ENCODE measurements at regions not wholly inside any gene's neighbourhood (a gene's known extent, or its start where the extent isn't known, plus 50 kb on each side); places are given as distances from the start of the nearest gene placed in this dataset.

DNA sequence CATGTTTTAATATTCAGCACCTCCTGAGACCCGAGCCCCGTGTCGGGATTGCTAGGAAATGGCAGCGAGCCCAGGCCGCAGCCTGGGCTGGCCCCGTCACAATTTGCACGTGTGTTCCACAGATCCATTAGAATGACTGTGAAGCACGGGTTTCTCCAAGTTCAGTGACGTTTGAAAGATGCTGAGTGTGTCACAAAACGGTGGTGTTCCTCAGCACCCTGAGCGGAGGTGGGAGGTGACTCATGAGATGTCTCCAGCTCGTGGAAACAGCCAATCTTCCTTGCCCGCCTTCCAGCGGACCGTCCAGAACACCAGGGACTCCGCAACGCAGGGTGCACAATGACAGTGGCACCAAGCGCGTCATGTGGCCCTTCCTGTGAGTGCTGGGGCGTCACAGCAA lies 412.8 kb downstream of the IRX2 start:
- 77% methylated on average over 19 of the region's 20 CpGs for WGBS
- Histone ChIP-seq H3K4me3 (no peak overlapping the region), H3K9me3 (no peaks in the 10 kb centered on the region), H3K4me1 (no peaks in the 10 kb centered on the region), H3K27ac (no peak overlapping the region), H3K36me3 (no peaks in the 10 kb centered on the region), H3K27me3 (no peaks in the 10 kb centered on the region)
- DNase-seq (ENCODE audit: low spot score in 2 of 2) = no peak
- no peak for TF ChIP-seq POLR2AphosphoS5 (IDR thresholded peaks at IDR 0.05)
- TF ChIP-seq, protein P1, sequence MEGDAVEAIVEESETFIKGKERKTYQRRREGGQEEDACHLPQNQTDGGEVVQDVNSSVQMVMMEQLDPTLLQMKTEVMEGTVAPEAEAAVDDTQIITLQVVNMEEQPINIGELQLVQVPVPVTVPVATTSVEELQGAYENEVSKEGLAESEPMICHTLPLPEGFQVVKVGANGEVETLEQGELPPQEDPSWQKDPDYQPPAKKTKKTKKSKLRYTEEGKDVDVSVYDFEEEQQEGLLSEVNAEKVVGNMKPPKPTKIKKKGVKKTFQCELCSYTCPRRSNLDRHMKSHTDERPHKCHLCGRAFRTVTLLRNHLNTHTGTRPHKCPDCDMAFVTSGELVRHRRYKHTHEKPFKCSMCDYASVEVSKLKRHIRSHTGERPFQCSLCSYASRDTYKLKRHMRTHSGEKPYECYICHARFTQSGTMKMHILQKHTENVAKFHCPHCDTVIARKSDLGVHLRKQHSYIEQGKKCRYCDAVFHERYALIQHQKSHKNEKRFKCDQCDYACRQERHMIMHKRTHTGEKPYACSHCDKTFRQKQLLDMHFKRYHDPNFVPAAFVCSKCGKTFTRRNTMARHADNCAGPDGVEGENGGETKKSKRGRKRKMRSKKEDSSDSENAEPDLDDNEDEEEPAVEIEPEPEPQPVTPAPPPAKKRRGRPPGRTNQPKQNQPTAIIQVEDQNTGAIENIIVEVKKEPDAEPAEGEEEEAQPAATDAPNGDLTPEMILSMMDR (IDR thresholded peaks at IDR 0.05) = no peak
- TF ChIP-seq EP300 (IDR thresholded peaks at IDR 0.05) = no peak
- TF ChIP-seq POLR2A (IDR thresholded peaks at IDR 0.05) = no peak

DNA sequence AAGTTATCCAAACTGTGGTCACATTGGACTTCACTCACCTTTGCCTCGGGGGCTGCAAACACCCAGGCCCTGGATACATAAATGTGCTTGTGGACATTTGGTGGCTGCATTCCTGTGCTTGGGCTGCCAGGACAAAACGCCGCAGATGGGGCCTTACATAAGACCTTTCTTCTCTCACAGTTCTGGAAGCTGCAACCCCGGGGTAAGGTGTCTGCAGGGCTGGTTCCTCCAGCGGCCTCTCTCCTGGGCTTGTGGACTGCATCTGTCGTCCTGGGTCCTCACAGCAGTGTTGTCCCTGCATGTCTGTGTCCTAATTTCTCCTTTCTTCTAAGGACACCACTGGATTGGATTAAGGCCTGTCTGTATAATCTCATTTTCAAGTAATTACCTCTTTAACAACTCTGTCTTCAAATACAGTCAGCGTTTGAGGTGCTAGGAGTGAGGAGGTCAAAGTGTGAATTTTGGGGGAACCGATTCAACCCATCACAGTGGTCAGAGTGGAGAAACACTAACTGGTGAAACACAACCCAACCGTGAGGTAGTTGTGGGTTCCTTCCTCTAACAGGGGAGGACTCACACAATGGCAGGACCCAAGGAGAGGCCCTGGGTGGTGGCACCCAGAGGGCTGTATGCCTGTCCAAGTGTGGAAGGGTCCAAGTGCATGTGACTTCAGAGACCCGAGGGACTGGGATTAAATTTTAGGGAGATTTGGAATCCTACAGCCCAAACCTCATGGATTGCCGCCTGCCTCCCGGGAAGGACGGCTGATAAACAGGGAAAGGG lies 415.6 kb downstream of the IRX2 start:
- Histone ChIP-seq H3K36me3 (no peaks in the 10 kb centered on the region), H3K4me1 (no peaks in the 10 kb centered on the region), H3K27ac (no peak overlapping the region), H3K9me3 (no peaks in the 10 kb centered on the region), H3K27me3 (no peaks in the 10 kb centered on the region), H3K4me3 (no peak overlapping the region)
- 93% methylated on average over 11 of the region's 13 CpGs for WGBS
- DNase-seq (ENCODE audit: low spot score in 2 of 2) = no peak
- no peak for TF ChIP-seq POLR2AphosphoS5 (IDR thresholded peaks at IDR 0.05)
- TF ChIP-seq POLR2A (IDR thresholded peaks at IDR 0.05) = no peak
- TF ChIP-seq EP300 (IDR thresholded peaks at IDR 0.05) = no peak
- TF ChIP-seq, protein P1 (IDR thresholded peaks at IDR 0.05) = no peak

DNA sequence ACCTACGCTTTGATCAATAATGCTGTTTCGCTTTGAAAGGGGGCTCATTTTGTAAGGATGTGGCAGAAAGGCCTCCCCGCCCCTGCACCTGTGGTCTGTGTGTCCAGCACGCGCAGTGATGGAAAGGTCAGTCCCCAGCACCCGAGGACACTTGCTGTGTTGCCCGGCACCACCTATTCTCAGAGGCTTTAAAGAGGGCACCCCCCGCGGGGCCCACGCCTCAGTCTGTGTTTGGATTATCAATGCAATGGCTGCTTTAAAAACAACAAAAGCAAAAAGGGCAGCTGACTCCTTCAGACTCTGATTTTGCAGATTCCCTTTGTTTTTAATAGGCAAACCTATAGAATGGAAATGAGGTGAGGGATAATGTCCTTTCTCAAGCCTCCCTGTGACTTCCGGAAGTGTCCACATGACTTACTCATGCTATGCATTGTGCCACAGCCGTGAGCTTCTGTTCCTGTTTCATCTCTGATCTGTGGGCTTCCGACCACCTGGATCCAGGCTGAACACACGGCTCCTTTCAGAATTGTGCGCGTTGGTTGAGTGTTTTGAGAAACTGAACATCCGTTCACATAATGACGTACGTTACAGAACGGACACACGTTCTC lies 416.2 kb downstream of the IRX2 start:
- no peak overlapping the region for H3K27ac ChIP-seq
- no peak overlapping the region for H3K4me3 ChIP-seq
- H3K27me3 ChIP-seq = no peaks in the 10 kb centered on the region
- H3K36me3 ChIP-seq = no peaks in the 10 kb centered on the region
- 68% methylated on average over 11 of the region's 21 CpGs for WGBS
- no peak for DNase-seq (ENCODE audit: low spot score in 2 of 2)
- no peaks in the 10 kb centered on the region for H3K9me3 ChIP-seq
- no peak for TF ChIP-seq POLR2A (IDR thresholded peaks at IDR 0.05)
- TF ChIP-seq, protein P1 (IDR thresholded peaks at IDR 0.05) = no peak
- TF ChIP-seq POLR2AphosphoS5 (IDR thresholded peaks at IDR 0.05) = no peak
- TF ChIP-seq EP300 (IDR thresholded peaks at IDR 0.05) = no peak
- H3K4me1 ChIP-seq = no peaks in the 10 kb centered on the region

DNA sequence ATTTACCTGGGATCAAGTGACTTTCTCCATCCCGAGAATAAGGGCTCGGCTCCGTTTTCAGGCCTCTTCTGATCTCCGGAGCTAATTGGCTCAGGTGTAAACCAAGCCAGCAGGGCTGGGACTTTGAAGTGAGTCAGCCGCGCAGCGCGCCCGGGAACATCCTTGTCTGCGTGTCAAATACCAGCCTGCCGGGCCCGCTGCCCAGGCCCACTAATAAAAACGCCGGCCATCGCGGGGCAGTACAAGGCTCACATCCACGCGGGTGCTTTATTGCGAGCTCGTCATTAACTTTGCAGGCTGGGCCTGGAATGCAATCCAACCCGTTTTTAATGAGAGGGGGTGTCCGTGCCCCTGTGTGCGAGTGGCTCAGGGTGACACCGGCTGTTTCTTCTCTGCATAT lies 416.8 kb downstream of the IRX2 start:
- no peak overlapping the region for H3K4me3 ChIP-seq
- H3K27ac ChIP-seq = no peak overlapping the region
- WGBS = 34% methylated on average over 12 of the region's 24 CpGs
- TF ChIP-seq POLR2AphosphoS5 (IDR thresholded peaks at IDR 0.05) = no peak
- TF ChIP-seq EP300 (IDR thresholded peaks at IDR 0.05) = no peak
- TF ChIP-seq, protein P1 (IDR thresholded peaks at IDR 0.05) = no peak
- TF ChIP-seq POLR2A (IDR thresholded peaks at IDR 0.05) = no peak
- H3K9me3 ChIP-seq = no peaks in the 10 kb centered on the region
- no peak for DNase-seq (ENCODE audit: low spot score in 2 of 2)
- no peaks in the 10 kb centered on the region for H3K36me3 ChIP-seq
- no peaks in the 10 kb centered on the region for H3K27me3 ChIP-seq
- H3K4me1 ChIP-seq = no peaks in the 10 kb centered on the region

DNA sequence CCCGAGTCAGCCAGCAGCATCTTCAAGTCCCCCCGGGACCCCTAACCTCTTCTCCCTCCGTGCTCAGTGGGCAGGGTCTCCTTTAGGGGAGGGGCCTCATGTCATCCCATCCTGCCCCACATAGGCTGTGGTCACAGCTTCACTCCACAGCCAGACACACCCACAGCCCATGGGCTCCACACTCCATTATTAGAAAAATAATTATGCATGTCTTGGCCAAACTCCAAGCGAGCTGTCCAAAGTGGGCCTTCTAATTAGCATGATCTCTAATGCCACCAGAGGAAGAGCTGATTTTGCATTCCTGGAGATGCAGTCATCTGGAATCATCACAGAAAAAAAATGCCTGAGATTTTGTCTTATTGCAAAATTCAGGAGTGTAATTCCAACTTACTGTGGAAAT lies 418.2 kb downstream of the IRX2 start:
- H3K27ac ChIP-seq = no peak overlapping the region
- no peaks in the 10 kb centered on the region for H3K27me3 ChIP-seq
- no peaks in the 10 kb centered on the region for H3K36me3 ChIP-seq
- 57% methylated on average over 3 of the region's 4 CpGs for WGBS
- no peak for TF ChIP-seq POLR2A (IDR thresholded peaks at IDR 0.05)
- TF ChIP-seq, protein P1 (IDR thresholded peaks at IDR 0.05) = no peak
- no peak for TF ChIP-seq EP300 (IDR thresholded peaks at IDR 0.05)
- TF ChIP-seq POLR2AphosphoS5 (IDR thresholded peaks at IDR 0.05) = no peak
- H3K4me3 ChIP-seq = no peak overlapping the region
- DNase-seq (ENCODE audit: low spot score in 2 of 2) = no peak
- no peaks in the 10 kb centered on the region for H3K4me1 ChIP-seq
- no peaks in the 10 kb centered on the region for H3K9me3 ChIP-seq

Measured in suprapubic skin (tissue), 4 donors.